H4 (cell line): ENCODE measurements at regions not wholly inside any gene's neighbourhood (a gene's known extent, or its start where the extent isn't known, plus 50 kb on each side); places are given as distances from the start of the nearest gene placed in this dataset.

Experiments used
- DNase-seq: peaks from one replicate; pipeline ENCODE4 v3.0.0-alpha.2; 2015; ENCODE audit warnings: low spot score

- peak; percentile 82 for DNase-seq
Observed at GRCh38 chr16:66266436-66267291, 99.8 kb upstream of the CDH5 start.

GRCh38 chr16:66265556-66266141 is 100.8 kb upstream of the CDH5 start:
- no peak for DNase-seq

GRCh38 chr16:66265048-66265415 is 101.5 kb upstream of the CDH5 start:
- DNase-seq: no peak

- no peak for DNase-seq
Observed at GRCh38 chr16:66264311-66265047, 102.0 kb upstream of the CDH5 start.

- no peak for DNase-seq
Observed at GRCh38 chr16:66263973-66264310, 102.5 kb upstream of the CDH5 start.

GRCh38 chr16:66263168-66263972 is 103.1 kb upstream of the CDH5 start:
- peak; percentile 32 for DNase-seq

- no peak for DNase-seq
Observed at GRCh38 chr16:66262253-66263167, 104.0 kb upstream of the CDH5 start.

GRCh38 chr16:66261826-66262225 is 104.7 kb upstream of the CDH5 start:
- DNase-seq: no peak

- DNase-seq: no peak
Observed at GRCh38 chr16:66260522-66261254, 105.8 kb upstream of the CDH5 start.

- no peak for DNase-seq
Observed at GRCh38 chr16:66258916-66259845, 107.3 kb upstream of the CDH5 start.

- DNase-seq: no peak
Observed at GRCh38 chr16:66256919-66257318, 109.6 kb upstream of the CDH5 start.

- no peak for DNase-seq
Observed at GRCh38 chr16:66255647-66256046, 110.8 kb upstream of the CDH5 start.

- peak; percentile 70 for DNase-seq
Observed at GRCh38 chr16:66254751-66255150, 111.7 kb upstream of the CDH5 start.

- DNase-seq: no peak
Observed at GRCh38 chr16:66254106-66254505, 112.4 kb upstream of the CDH5 start.

- DNase-seq: no peak
Observed at GRCh38 chr16:66251476-66252160, 114.9 kb upstream of the CDH5 start.

GRCh38 chr16:66250686-66251431 is 115.6 kb upstream of the CDH5 start:
- DNase-seq: peak; percentile 56

- peak; percentile 72 for DNase-seq
Observed at GRCh38 chr16:66247516-66248481, 118.7 kb upstream of the CDH5 start.
